Adrenal gland (tissue), 5 donors: ENCODE measurements at regions not wholly inside any gene's neighbourhood (a gene's known extent, or its start where the extent isn't known, plus 50 kb on each side); places are given as distances from the start of the nearest gene placed in this dataset.

Experiments
- POLR2A ChIP-seq, 2 donors: fragments of 450-650 bp; IDR thresholded peaks; one replicate each; pipeline ENCODE4 v1.6.1; 2017; ENCODE audit warnings: antibody characterized with exemption in 2 of 2, mild to moderate bottlenecking in 2 of 2, moderate library complexity in 1 of 2
- TF ChIP-seq, protein P1 (sequence below), 6 experiments: fragments of 450-650 bp in 4 of 6; fragments of 200-600 bp in 2 of 6; sonication (generic) in 1 of 6; IDR thresholded peaks; 1 replicate in 5 of 6; 2 replicates in 1 of 6; pipeline versions ENCODE4 v1.5.1 to v1.8.0; 2016 to 2021; ENCODE audit warnings: antibody characterized with exemption in 6 of 6, mild to moderate bottlenecking in 2 of 6, moderate library complexity in 1 of 6
- donor health status: DM: no; HTN: no; CAD: no.

DNA sequence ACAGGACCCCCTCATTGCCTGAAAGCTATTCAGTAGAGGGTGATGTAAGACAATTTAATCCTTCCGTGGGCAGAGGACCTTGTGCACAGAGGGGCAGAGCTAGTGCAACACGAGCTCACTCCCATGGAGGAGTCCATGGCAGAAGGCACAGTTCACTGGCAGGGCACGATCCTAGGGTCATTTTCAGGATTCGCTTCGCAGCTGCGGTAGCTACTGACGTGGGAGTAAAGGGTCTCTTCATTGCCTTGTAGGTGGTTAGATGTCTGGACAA lies 207.8 kb downstream of the FOXO1 start:
- TF ChIP-seq, protein P1, sequence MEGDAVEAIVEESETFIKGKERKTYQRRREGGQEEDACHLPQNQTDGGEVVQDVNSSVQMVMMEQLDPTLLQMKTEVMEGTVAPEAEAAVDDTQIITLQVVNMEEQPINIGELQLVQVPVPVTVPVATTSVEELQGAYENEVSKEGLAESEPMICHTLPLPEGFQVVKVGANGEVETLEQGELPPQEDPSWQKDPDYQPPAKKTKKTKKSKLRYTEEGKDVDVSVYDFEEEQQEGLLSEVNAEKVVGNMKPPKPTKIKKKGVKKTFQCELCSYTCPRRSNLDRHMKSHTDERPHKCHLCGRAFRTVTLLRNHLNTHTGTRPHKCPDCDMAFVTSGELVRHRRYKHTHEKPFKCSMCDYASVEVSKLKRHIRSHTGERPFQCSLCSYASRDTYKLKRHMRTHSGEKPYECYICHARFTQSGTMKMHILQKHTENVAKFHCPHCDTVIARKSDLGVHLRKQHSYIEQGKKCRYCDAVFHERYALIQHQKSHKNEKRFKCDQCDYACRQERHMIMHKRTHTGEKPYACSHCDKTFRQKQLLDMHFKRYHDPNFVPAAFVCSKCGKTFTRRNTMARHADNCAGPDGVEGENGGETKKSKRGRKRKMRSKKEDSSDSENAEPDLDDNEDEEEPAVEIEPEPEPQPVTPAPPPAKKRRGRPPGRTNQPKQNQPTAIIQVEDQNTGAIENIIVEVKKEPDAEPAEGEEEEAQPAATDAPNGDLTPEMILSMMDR (IDR thresholded peaks at IDR 0.05) = no peak
- no peak for TF ChIP-seq POLR2A (IDR thresholded peaks at IDR 0.05)
